GM12873 (cell line): ENCODE measurements at regions not wholly inside any gene's neighbourhood (a gene's known extent, or its start where the extent isn't known, plus 50 kb on each side); places are given as distances from the start of the nearest gene placed in this dataset.

Source experiments
- CTCF ChIP-seq: IDR thresholded peaks from 2 replicates; pipeline ENCODE4 v1.5.1; 2012; ENCODE audit warnings: low read depth, mild to moderate bottlenecking, moderate library complexity, low read length, control low read depth; ENCODE audit not compliant: insufficient read depth; ENCODE audit errors: missing control alignments

- TF ChIP-seq CTCF, result no peak
These were observed 104.4 kb upstream of the TWIST2 start for GRCh38 chr2:238743243-238744065.

GRCh38 chr2:238744951-238745350 lies 102.9 kb upstream of the TWIST2 start:
- TF ChIP-seq CTCF, result no peak

- no peak for TF ChIP-seq CTCF
These were observed 101.9 kb upstream of the TWIST2 start for GRCh38 chr2:238745997-238746396.

GRCh38 chr2:238747114-238747513 lies 100.8 kb upstream of the TWIST2 start:
- no peak for TF ChIP-seq CTCF

- no peak for TF ChIP-seq CTCF
These were observed 100.3 kb upstream of the TWIST2 start for GRCh38 chr2:238747557-238747956.

- no peak for TF ChIP-seq CTCF
These were observed 97.5 kb upstream of the TWIST2 start for GRCh38 chr2:238750212-238750904.

GRCh38 chr2:238754259-238754658 lies 93.6 kb upstream of the TWIST2 start:
- TF ChIP-seq CTCF, result no peak
